Hematopoietic multipotent progenitor cell treated with erythropoietin and hydrocortisone succinate and interleukin-3 and kit ligand, for 17 days (in vitro differentiated cells): ENCODE measurements at regions not wholly inside any gene's neighbourhood (a gene's known extent, or its start where the extent isn't known, plus 50 kb on each side); places are given as distances from the start of the nearest gene placed in this dataset.
"Not testable (repeated sequence)": the region's sequence is repeated elsewhere in the genome, so short reads cannot be mapped to it uniquely, and the experiment has no call there.

Experiments used
- DNase-seq: peaks from one replicate; pipeline ENCODE4 v3.0.0-alpha.2; 2015; ENCODE audit warnings: low spot score

DNA sequence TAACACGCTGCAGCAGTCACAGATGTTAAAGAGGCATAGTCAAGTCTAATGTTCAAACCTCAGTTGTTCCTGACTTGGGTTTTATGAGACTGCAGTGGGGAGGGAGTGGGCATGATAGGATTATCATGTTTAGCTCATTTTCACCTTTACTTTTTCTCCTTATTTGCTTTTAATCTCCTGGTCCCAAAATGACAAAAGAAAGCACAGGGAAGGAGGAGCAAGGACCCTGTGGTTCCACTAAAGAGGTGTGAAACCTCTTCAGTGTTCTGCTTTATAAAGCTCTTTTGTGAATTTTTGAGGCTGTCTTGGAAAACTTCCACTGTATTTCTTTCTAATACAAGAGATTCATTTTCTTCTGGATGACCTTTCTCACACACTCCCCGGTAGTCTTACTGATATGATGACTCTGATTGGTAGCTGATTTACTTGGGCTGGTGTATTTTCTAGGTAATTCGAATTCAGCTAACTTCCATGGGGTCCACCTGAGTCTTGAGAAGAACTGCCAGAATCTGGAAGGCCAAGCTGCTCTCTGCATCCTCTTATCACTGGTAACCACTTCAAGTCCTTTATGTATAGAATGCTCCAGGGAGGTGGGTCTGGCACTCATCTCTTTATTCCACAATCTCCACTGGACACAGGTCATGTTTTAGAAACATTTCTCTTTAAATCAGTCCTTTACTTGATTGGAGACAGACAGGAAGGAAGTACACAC is 1364.4 kb upstream of the CDH9 start:
- DNase-seq: no peak

DNA sequence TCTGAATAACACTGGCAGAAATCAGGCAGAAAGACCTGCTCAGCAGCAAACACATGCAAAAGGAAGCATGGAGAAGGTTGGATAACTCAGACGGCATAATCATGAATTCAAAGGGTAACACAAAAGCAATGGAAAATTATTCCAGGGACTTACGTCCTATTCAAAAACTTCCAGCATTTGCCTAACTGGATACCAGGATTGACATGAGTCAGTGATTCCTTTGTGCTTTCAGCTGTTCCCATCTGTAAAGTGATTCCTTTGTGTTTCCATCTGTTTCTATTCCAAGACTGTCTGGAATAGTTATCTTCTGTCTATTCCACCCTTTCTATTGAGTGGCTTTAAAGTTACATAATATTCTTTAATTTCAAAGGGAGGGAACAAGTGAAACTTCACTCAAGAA is 1361.7 kb upstream of the CDH9 start:
- no peak for DNase-seq

DNA sequence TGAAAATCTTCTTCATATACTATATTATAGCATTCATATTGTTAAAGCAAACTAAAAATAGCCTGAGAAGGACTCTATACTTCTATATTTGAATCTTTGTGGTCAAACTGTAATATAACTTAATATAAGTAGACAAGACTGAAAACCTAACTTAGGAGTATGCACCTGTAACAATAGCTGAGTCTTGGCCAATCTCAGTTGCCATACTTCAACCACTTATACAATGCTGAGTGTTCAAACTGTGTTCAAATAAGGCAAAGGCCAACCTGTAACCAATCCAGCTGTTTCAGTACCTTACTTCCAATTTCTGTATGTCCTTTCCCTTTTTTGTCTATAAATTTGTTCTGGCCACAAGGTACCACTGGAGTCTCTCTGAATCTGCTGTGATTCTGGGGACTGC is 1360.8 kb upstream of the CDH9 start:
- DNase-seq: no peak

DNA sequence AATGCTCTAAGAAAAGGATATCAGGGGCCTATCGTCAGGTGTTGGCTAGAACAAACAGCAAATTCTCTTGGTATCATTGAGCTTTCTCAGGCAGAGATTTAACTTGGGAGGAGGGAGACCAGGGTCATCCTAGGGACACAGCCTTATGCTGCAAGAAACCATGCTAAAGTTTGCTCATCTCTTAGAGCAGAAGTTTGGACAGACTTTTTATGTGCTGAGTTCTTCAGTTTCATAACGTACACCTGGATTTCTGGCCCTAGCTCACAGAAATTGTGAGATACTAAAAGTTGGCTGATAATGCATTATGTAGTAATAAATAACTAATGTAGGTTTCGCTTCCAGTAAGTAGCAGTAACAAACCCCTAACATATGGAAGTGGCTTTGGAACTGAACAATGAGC is 1359.8 kb upstream of the CDH9 start:
- DNase-seq: no peak

DNA sequence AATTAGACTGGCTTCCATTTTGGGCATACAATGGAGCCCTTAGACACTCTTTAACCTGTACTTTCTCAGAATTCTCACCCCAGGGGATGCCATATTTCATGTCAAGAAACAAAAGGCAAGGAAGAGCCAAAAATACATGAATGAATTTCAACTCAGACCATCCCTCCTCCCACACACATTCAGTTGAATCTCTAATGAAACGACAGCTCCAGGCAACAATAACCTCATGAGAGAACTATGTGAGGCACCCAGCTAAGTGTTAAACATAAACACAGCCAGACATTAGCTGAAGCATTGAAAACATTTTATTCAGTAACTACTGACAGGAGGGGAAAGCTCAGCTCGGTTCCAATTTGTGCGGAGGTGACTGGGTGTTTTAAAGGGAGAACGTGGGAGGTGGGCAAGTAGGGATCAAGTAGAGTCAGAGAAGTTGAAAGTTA is 1359.1 kb upstream of the CDH9 start:
- no peak for DNase-seq

DNA sequence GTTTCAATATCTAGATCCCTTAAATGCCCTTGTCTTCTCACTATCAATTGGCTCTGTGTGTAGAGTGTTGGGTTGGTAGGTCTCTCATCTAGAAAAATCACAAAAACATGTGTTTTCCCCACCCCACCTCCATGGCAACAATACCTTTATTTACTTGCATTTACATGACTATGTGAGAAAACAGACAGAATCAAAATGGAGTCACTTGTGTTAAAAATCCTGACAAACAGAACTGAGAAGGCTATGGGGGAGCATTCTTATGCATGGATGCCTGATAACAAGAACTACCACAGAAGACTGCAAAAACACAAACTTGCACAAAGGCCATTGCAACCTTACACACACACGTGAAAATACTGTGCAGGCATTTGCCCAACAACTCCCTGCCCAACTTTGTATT is 1352.9 kb upstream of the CDH9 start:
- no peak for DNase-seq

DNA sequence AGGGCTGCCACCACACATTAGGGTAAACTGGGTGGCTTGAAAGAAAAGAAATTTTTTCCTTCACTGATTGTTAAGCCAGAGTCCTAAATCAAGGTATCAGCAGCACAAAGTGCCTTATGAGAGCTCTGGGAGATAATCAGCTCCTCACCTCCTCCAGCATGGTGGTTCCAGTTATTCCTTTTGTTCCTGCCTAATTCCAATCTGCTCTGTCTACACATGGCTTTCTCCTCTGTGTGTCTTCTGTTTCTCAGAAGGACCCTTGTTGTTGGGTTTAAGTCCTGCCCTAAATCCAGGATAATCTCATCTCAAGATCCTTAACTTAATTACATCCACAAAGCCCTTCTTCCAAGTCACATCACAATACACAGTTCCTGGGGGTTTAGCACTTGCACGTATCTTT is 1352.0 kb upstream of the CDH9 start:
- no peak for DNase-seq

DNA sequence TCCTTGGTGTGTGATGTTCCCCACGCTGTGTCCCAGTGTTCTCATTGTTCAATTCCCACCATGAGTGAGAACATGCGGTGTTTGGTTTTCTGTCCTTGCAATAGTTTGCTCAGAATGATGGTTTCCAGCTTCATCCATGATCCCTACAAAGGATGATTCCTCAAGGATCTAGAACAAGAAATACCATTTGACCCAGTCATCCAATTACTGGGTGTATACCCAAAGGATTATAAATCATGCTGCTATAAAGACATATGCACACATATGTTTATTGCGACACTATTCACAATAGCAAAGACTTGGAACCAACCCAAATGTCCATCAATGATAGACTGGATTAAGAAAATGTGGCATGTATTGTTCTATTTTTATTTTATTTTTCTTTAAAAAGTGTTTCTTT is 1351.3 kb upstream of the CDH9 start:
- not testable (repeated sequence) for DNase-seq

DNA sequence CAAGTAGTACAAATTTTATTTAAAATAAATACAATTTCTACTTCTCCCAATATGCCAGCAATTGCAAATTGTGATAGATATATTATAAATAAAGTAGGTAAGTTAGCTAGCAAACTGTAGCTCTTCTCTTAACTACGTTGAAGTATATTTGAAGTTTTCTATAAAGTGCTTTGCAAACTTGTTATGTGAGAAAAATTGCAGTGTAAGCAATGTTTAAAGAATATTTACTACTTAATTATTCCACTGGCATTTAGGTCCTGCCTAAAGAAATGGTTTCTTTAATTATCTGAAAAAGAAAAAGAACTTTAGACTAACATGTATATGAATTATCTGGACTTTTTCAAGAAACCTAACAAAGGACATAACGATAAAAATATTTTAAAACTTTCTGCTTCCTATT is 1350.0 kb upstream of the CDH9 start:
- DNase-seq: no peak

DNA sequence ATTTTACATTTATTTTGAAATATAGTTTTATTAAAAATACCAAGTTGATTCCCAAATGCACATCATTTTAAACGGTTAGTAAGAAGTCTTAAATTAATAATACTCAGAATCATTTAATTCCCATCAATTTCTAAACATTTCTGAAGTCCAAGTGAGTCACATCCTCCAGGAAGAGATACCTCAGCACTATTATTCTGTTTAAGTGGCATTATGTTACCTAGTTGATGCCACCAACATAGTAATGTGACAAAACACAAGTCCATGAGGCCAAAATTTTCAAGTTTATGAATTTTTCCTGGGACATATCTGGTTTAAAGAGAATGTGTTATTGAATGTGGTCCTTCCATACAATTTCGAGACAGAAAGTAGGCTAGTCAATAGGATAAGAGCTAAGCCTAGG is 1348.3 kb upstream of the CDH9 start:
- DNase-seq: no peak

DNA sequence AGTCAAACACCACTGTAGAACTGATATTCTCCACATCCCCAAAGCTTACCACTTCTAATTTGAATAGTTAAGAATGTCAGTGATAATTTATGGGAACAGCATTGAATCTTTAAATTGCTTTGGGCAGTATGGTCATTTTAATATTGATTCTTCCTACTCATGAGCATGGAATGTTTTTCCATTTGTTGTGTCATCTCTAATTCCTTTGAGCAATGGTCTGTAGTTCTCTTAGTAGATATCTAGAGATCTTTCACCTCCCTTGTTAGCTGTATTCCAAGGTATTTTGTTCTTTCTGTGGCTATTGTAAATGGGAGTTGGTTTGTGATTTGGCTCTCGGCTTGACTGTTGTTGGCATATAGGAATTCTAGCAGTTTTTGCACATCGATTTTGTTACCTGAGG is 1341.8 kb upstream of the CDH9 start:
- no peak for DNase-seq

DNA sequence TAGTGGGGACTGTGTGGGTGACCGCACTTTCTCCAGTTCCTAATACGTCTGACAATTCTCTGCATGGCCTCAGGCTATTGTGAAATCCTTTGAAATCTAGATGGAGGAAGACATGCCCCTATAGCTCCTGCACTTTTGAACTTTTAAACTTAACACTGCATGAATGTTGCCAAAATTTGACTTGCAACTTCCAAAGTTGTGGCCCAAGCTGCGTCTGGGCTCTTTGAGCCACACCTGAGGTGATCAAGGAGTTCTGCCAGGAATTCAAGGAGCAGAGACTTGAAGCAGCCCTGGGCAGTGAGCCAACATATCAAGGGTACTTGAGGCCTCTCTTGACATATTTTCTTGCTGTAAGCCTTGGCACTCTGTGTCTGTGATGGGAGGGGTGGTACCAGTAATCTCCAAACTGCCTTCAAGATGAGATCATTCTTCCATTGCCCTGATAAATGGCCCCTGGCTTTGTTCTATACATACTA is 1336.1 kb upstream of the CDH9 start:
- no peak for DNase-seq

DNA sequence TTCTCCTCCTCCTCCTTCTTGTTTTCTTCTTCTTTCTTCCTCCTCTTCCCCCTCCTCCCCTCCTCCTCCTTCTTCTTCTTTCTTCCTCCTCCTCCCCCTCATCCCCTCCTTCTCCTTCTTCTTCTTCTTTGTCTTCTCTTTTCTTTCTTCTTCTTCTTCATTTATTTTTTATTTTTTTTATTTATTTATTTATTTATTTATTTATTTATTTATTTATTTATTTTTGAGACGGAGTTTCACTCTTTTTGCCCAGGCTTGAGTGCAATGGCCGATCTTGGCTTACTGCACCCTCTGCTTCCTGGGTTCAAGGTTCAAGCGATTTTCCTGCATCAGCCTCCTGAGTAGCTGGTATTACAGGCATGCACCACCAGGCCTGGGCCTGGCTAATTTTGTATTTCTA is 1332.5 kb upstream of the CDH9 start:
- DNase-seq: no peak

DNA sequence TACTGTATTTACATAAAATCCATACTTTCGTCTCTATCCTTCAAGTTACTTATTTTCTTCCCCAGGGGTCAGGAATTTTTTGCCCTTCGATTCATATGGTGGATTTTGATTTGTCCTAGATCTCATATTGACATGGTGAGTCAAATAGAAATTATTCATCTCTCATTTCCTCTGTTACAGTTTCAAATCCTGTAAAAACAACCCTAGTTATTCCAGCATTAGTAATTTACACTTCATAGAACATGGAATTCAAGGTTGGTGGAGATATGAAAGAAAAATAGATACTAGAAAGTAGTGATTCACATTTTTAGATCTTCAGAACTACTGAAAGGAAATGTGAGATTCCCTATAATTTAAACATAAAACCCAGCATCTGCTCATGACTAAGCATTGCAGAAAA is 1331.0 kb upstream of the CDH9 start:
- DNase-seq: no peak

DNA sequence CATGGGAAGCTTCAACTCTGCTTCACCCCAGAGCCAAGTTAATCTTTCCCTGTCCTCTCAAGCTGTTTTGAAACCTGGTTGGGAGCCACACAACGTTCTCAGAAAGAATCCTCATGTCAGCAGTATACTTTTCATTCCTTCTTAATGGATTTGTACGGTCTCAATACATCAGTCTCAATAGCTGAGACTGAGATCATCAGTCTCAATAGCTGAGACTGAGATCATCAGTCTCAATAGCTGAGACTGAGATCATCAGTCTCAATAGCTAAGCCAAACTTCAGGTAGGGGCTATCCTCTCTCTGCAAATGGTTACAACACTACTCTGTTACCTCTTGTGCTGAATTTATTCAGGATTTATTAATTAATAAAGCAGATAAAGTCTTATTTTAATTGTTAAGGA is 1317.4 kb upstream of the CDH9 start:
- DNase-seq: no peak

DNA sequence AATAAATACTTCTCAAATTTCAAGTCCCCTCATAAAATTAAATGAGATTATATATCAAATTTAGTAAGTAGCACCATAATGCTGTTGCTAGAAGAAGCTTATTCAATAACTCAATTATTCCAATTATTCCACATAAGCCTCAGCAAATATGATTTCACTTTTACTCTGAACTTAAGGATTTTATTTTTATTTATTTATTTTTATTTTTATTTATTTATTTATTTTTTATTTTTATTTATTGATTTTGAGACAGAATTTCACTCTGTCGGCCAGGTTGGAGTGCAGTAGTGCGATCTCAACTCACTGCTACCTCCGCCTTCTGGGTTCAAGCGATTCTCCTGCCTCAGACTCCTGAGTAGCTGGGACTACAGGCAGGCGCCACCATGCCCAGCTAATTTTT is 1308.3 kb upstream of the CDH9 start:
- DNase-seq: no peak

DNA sequence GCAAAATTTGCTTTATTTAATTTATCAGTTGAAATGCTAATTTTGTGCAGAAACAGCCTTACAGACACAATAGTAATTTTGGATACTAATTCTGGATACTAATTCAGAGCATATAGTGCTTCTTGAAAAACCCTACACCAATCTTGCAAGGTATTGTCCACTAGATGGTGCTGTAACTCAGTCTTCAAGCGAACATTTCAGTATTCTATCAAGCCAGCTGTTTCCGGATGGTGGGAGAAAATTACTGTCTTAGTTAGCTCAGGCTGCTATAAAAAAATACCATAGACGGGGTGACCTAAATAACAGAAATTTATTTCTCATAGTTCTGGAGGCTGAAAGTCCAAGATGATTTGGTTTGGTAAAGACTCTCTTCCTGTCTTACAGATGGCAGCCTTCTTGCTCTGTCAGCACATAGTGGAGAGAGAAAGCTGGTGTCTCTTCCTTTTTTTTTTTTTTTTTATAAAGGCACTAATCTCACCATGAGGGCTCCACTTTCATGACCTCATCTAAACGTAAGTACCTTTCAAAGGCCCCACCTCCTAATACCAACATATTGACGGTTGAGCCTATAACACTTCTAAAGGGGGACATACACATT is 1306.5 kb upstream of the CDH9 start:
- DNase-seq: peak; percentile 5

DNA sequence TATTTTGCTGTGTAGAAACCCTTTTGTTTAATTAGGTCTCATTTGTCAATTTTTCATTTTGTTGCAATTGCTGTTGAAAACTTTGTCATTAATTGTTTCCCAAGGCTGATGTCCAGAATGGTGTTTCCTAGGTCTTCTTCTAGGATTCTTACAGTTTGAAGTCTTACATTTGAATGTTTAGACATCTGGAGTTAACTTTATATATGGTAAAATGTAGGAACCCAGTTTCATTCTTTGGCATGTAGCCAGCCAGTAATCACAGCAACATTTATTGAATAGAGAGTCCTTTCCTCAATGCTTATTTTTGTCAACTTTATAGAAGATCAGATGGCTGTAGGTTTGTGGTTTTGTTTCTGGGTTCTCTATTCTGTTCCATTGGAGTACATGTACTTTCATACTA is 1290.8 kb upstream of the CDH9 start:
- DNase-seq: no peak

DNA sequence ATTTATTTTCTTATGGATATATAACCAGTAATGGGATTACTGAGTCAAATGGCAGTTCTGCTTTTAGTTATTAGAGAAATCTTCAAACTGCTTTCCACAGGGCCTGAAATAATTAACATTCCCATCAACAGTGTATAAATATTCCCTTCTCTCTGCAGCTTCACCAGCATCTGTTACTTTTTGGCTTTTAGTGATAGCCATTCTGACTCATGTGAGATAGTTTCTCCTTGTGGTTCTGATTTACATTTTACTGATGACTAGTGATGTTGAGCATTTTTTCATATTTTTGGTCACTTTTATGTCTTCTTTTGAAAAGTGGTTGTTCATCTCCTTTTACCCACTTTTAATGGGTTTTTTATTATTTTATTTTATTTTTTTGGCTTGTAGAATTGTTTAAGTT is 1290.3 kb upstream of the CDH9 start:
- DNase-seq: no peak

DNA sequence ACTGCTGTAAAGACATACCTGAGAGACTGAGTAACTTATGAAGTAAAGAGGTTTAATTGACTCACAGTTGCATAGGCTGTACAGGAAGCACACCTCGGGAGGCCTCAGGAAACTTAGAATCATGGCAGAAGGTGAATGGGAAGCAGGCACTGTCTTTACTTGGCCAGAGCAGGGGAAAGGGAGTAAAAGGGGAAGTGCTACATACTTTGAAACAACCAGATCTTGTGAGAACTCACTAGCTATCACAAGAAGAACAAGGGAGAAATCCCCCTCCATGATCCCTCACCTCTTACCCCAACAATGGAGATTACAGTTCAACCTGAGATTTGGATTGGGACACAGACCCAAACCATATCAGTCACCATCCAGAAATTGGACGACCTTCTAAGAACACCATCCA is 1285.8 kb upstream of the CDH9 start:
- DNase-seq: no peak

DNA sequence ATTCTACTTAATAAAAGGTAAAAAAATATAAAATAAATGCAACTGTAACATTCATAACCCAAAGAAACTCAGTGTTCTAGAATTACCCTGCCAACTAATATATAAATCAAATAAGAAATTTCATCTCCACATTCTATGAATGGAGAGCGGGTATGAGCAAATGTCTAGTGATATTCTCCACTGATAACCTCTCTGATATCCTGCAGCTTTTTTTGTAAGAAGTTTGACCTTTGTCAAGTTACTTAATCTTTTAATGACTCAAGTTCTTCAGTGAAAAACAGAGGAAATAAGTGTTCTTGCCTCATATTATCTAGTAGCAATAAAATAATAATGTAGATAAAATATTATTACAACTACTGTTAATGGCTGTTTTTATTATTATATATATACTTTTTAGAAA is 1275.6 kb upstream of the CDH9 start:
- no peak for DNase-seq

DNA sequence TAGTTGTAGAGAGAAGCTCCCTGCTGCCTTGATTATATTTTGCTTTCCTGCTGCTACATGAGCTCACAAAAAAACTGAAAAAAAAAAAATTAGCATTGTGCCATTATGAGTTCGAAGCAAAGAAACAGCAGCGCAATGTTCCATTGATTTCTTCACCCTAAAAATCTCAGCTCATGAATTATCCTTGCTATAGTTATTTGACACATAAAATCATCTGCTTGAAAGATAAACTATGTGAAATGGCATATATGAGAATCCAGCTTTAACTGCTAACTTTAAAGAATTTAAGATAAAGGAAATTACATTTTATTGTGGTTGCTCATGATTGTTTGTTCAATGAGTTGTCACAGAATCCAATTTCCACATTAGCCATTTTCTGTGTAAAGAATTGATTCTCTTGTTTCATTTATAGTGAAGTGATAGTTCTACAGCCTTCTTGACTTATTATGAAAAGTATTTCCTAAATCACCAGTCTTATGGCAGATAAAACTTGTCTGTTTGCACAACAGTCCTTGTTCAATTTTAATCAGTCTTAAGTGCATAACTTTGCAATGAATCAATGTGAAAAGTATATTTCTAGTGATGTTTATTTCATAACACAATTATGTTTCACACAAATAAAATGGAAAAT is 1275.0 kb upstream of the CDH9 start:
- no peak for DNase-seq

DNA sequence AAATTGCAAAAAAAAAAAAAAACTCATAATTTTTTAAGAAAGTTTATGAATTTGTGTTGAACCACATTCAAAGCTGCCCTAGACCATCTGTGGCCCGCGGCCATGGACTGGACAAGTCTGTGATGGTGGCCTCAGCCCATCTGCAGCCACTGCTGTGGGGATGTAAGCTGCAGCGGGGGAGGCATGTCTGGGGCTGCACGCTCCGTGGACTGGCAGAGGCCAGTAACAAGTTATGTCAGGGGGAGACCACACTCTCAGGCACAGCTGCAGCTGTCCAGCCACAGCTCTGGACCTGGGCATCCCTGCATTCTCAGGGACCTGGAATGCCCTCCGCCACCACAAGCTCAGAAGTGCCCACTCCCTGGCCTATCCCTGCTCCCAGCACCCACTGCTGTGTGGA is 1272.3 kb upstream of the CDH9 start:
- DNase-seq: no peak

DNA sequence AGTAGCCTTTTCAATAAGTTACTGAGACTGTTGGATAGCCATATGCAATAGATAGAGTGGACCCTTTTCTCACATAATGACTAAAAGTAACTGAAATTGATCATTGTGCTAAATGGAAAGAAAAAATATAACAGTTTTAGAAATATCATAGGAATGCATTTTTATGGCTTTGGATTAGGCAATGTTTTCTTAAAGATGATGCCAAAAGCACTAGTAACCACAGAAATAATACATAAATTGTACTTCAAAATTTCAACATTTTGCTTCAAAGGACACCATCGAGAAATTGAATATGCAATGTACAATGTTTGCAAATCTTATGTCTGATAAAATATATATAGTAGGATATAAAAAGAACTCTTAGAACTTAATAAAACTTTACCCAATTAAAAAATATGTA is 1267.5 kb upstream of the CDH9 start:
- DNase-seq: no peak
